HG02970 (cell line): ENCODE measurements at regions not wholly inside any gene's neighbourhood (a gene's known extent, or its start where the extent isn't known, plus 50 kb on each side); places are given as distances from the start of the nearest gene placed in this dataset.
"Not testable (repeated sequence)": the region's sequence is repeated elsewhere in the genome, so short reads cannot be mapped to it uniquely, and the experiment has no call there.

ENCODE experiments used
- ATAC-seq: cut with Tn5 transposase; IDR thresholded peaks from one replicate; pipeline ENCODE4 v1.9.1; 2021; ENCODE audit warnings: mild to moderate bottlenecking, moderate library complexity, moderate number of reproducible peaks; ENCODE audit not compliant: unreplicated experiment, low FRiP score

DNA sequence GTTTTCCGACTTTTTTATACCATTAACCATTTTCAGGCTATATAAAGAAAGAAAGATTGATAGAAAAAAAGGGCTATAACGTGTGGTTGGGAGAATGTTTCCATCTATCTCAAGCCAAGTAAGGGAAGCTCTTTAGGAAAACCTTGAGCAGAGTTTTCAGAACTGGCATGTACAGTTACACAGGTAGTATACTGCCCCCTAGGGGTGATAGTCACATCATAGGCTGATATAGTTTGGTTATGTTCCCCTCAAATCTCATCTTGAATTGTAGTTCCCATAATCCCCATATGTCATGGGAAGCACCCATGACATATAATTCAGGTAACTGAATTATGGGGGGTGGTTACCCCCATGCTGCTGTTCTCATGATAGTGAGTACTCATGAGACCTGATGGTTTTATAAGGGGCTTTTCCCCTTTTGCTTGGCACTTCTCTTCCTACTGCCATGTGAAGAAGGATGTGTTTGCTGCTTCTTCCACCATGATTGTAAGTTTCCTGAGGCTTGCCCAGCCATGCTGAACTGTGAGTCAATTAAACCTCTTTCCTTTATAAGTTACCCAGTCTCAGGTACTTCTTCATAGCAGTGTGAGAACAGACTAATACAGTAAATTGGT lies 186.8 kb downstream of the TMA16 start:
- peak; percentile 65 for ATAC-seq

DNA sequence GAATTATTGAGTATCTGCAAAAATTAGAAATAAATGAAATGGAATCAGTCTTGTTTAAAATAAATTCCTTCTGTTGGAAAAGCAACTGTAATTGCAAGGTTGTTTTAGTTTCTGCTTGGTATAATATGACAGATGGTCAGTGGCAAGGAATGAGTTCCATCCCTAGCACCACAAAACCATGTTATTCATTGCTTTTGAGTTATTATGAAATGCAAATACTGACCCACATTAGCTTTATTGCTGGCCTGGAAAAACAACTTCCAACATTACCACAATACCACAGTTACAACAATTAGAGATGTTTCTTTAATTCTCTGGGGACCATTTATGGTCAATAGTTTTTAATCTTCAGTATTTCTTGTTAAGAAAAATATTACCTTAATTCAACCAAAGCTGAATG lies 194.4 kb downstream of the TMA16 start:
- ATAC-seq: no peak

DNA sequence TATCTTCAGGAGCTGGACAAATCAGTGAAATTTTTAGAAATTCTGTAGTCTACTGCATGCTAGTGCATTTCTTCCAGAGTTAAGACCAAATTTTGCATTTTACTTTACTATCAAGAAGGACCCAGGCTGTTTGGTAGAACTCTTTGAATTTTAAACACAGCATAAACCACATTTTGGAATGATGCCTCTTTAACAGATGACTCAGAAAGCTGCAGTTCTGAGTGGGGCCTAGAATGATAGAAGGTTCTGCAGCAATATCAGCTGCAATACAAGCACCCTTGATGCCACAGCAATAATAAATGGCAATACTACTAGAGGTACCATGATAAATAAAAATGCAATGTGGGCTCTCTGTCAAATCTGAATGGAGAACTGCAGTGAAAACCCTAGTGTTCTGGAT lies 198.7 kb downstream of the TMA16 start:
- no peak for ATAC-seq

DNA sequence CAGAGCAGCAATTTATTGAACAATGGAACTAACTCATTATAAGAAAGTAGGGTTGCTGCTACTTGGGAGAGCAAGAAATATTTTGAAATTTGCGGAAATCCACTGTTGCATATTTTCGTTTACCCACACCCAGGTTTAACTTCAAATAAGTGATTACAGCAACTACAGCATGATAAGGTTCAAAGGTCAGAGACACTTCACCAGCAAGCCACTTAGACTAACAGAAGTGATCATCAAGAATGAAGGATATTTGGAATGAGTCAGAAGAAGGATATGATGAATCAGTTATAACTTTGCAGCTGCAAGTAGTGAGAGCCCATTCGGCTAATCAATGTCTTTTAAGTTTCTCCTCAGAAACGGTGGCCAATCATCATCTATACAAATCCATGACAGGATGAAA lies 199.3 kb downstream of the TMA16 start:
- no peak for ATAC-seq

DNA sequence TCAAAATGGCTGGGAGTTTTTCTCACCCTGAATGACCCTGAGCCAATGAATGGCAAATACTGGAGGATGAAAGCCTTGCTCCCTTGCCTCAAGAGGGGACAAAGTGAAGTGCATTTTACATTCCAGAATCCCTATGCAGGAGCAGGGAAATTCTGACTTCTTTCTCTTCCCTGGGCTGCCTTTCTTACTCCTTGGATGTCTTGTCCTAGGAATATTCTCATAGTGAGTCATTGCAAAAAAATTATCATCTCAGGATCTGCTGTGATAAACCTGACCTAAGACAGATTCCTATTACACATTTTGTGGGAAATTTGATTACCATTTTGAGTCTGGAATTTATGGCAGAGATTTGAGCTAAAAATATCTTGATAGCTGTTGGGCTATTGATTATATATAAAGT lies 199.9 kb downstream of the TMA16 start:
- no peak for ATAC-seq

DNA sequence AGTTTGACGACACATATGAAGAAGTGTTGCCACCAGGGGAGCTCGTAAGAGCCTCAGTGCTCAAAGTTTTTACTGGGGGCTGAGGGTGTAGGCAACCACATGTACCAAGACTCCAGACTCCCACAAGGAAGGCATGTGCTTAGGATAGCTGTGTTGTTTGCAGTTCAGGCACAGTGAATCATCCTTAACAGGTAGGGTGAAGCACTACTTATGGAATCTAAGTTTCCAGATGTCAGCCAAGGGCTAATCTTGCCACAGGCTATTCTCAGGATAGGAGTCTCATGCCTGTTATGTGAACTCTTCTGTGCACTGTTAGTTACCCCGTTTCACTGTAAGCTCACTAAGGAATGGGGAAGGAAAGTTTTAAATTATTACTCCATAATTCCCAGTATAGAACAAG lies 202.6 kb downstream of the TMA16 start:
- ATAC-seq: no peak

DNA sequence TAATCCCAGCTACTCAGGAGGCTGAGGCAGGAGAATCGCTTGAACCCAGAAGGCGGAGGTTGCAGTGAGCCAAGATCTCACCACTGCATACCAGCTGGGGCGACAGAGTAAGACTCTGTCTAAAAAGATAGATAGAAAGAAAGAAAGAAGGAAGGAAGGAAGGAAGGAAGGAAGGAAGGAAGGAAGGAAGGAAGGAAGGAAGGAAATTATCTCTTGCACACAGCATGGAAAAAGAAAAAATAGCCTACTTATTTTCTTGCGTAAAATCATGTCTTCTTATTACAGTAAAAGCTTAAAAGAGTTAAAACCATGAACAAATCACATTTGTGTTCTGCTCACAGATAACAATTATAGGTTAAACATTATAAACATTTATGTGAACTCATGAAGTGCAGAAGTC lies 205.9 kb downstream of the TMA16 start:
- ATAC-seq: not testable (repeated sequence)

DNA sequence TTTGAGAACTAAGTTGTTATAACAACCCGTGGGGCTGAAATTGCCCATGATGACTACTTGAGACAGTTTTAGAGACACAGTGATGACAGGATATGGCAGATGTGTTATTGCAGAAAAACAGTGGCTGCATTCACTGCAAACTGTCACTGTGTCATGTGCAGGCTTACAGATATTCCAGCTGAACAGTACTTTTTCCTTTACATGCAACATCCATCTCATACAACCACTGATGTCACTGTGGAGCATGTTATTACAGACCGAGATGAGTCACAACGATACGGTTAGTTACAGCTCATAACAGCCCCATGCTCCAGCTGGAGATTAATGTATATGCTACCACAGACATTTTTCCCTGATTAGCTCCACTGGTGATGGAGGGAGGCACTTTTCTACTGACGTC lies 207.4 kb downstream of the TMA16 start:
- ATAC-seq: peak; percentile 53

DNA sequence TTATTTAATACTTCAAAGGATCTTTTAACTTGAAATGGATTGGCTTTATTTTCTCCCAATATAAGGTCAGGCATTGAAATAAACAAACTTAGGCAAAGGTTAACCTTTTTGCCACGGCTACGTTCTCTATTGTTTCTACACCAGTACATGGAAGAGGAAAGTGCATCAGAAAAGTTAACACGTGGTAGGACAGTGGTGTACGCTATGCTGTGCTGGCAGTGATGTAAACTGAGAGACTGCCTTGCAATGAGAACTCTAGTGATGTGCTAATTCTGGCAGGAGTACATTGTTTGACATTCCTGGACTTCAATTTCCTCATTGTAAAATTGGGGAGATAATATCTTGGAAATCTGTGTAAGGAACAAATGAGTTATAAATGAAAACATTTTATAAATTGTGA lies 208.2 kb downstream of the TMA16 start:
- ATAC-seq: no peak

DNA sequence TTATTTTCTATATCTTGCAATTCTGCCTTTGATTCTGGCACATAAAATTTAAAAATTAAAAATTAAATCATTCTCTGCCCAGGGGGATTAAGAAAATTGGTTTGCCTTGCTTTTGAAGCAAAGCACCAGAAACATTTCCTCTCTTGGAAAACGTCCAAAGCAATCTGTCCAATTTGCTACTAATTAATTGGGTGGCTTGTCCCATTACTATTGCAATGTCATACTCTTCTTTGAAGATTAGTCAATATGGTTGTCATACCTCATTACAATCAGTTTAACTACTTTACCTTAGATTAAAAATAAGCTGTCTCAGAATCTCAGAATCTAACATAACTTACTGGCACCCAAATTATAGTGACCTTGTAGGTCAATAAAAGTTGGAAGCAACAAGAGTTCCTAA lies 208.8 kb downstream of the TMA16 start:
- no peak for ATAC-seq

DNA sequence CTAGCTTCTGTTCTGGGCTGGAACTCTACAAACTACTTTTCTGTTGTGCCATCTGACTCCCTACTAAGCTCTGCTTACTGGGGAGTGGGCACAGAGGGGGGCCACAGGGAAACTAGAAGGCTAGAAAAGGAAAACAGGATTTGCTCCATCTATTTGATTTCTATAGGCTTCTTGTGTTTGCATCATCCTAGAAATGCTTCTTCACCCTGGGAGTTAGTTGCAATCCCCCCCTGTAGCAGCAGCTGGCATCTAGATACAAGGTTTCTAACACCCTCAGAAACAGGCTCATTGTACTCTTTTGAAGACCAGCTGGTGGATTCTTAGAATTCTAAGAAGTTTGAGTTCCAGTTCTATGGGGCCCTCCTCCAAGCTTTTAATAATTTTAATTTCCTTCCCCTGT lies 213.4 kb downstream of the TMA16 start:
- ATAC-seq: no peak

DNA sequence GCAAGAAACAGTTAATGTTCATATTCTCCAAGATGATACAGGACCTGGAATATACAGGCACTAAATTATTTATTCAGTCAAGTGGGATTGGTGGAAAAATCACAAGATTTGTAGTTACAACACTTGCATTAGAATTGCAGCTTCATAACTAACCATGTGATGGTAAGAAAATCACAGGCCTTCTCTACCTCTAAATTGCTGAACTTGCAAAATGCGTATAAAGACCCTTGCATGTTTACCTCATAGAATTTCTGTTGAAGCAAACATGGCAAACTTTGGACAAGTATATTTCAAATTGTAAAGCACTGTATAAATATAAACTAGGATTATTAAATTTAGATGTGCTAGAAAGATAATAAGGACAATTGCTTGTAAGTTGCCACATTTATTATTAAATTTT lies 215.1 kb downstream of the TMA16 start:
- ATAC-seq: no peak

DNA sequence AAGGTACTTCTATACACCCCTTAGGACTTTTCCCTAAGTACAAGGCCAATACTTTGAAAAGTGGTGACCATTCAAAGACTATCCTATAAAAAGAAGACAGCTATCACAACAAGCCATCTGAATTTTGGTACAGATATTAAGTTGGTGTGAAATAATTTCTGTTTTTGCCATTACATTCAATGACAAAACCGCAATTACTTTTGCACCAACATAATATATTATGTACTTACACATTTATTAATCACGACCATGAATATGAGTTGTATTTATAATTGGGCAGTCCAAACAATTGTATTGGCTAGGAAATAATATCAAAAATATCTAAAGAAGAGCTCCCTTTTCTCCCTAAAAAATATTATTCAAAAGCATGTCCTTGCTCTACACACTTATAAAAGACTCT lies 215.7 kb downstream of the TMA16 start:
- no peak for ATAC-seq

DNA sequence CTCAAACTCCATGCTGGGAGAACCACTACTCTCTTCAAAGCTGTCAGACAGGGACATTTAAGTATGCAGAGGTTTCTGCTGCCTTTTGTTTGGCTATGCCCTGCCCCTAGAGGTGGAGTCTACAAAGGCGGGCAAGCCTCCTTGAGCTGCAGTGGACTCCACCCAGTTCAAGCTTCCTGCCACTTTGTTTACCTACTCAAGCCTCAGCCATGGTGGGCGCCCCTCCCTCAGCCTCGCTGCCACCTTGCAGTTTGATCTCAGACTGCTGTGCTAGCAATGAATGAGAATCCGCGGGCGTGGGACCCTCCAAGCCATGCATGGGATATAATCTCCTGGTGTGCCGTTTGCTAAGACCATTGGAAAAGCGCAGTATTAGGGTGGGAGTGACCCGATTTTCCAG lies 230.0 kb downstream of the TMA16 start:
- ATAC-seq: not testable (repeated sequence)

DNA sequence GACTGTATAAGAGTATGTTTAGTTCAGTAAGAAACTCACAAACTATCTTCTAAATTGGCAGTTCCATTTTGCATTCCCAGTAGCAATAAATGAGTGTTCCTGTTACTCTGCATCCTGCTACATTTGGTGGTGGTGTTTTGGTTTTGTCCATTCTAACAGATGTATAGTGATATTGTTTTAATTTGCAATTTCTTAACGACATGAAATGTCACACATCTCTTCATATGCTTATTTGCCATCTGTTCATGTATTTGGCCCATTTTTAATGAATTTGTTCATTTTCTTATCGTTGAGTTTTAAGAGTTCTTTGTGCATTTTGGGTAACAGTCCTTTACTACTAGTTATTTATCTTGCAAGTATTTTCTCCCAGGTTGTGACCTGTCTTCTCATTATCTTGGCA lies 232.2 kb downstream of the TMA16 start:
- no peak for ATAC-seq

DNA sequence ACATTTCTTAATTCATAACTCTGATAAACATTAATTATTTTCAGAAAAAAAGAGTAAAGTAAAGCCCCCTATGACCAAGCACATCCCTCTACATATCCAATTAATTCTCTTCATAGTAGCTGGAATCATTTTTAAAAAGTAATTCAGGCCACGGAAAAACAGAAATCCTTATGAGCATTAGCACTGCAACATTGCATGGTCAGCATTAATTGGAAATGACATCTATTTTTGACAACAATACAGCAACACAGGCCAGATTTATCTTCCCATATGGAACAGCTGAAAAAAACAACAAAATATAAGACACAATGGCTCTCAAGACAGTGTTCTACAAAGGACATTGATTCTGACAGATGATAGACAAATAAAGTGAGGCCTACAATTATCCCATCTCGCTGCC lies 236.6 kb downstream of the TMA16 start:
- no peak for ATAC-seq

DNA sequence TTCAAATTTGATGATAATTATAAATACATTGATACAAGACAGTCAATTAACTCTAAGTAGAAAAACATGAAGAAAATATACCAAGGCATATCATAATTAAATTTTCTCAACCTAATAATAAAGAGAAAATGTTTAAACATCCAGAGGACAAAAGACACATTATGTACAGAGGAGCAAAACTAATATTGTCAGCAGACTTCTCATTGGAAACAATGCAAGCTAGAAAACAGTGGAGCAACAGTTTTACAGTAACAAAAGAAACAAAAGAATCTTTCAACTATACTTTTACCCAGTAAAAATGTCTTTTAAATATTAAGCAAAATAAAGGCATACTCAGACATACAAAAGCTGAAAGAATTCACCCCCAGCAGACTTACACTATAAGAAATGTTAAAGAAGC lies 238.0 kb downstream of the TMA16 start:
- no peak for ATAC-seq

DNA sequence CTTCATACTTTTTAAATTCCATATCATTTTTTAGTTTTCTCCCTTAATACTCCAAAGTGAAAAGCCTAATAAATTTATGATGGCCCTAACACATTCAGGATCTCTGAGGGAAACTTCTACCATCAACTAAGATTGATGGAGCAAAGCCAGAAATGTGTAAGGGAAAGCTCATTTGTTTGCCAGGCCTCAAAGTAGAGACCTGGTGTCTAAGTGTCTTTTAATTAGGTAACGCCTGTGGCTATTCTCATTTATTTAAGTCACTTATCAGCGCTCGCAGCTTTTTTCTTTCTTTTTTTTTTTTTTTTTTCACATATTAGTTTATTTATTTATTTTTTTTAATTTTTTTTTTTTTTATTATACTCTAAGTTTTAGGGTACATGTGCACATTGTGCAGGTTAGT lies 242.4 kb downstream of the TMA16 start:
- ATAC-seq: no peak

DNA sequence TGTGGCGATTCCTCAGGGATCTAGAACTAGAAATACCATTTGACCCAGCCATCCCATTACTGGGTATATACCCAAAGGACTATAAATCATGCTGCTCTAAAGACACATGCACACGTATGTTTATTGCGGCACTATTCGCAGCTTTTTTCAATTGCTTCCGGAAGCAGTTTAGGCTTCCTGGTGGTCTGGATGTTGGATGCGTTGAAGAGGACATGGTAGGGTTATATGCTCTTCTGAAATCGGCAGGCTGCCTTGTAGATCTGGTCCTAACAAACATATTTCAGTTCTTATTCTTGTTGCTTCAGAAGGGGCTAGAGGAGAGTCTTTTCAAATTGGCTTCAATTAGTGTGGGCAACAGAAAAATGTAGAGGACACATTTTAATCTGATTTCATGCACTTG lies 243.4 kb downstream of the TMA16 start:
- not testable (repeated sequence) for ATAC-seq

DNA sequence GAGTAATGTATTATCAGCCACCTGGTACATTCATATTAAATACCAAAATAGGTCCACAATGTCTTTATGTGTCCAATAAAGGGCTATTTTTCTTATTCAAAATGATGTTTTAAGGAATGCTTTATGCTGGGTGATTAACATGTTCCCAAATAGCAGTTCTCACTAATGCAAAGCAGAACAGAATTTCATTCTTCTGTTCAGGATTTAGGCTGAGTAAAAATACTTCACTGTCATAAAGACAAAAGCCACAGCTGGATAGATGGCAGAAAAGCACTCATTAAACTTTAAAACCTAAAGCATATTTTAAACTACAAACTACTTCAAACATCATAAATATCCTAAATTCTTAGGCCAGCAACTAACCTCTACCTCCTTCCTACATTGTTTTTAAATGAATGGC lies 244.0 kb downstream of the TMA16 start:
- no peak for ATAC-seq

DNA sequence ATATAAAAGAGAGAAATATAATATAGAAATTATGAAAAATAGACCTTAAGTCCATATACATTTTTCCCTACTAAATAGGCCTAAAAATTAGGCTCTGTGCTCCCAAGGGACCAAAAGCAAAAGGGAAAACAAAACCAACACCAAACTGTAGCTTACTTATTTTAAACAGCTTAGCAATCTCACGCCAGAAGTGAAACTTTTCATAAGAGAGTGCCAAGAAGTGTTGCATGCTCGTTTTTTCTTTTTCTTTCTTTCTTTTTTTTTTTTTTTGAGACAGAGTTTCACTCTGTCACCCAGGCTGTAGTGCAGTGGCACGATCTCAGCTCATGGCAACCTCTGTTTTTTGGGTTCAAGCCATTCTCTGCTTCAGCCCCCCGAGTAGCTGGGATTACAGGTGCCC lies 250.4 kb downstream of the TMA16 start:
- ATAC-seq: peak; percentile 96

DNA sequence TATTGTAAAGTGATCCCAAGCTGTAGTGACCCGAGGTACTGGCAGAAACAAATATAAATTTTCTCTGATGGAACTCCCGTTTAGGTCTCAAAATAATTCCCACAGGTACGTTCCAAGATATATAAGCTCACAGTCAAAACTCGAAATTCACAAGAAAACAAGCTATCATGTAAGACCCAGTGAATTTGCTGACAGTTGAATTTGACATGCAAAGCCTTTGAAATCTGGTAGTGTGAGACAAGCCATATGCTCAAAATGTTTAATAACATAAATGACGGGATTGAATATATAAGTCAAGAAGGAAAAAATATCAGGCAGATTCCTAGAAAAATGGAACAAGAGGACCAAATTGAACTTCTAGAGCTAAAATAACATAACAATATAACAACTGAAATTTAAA lies 252.8 kb downstream of the TMA16 start:
- no peak for ATAC-seq

DNA sequence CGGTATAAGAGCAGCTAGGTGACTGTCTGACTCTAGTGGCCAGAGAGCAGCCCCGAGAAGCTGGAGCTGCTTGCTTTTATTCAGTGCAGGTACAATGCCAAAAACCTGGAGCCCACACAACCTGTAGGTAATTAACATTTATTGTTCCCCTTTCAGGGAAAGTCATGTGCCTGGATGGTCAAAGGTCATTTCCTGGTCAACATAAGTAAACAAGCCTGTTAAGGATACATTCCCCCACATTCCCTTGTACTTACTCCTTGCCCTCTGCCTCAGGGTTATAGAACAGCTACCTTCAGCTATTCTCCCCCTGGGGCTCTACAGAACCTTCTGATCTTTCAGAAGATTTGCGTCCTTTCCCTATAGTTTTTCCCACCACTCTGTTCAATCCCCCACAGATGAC lies 253.4 kb downstream of the TMA16 start:
- ATAC-seq: no peak
